ENCODE measurements at regions not wholly inside any gene's neighbourhood (a gene's known extent, or its start where the extent isn't known, plus 50 kb on each side); places are given as distances from the start of the nearest gene placed in this dataset.
A peak's percentile ranks its signal among the peaks of the same experiment; 100 is the strongest.

DNA sequence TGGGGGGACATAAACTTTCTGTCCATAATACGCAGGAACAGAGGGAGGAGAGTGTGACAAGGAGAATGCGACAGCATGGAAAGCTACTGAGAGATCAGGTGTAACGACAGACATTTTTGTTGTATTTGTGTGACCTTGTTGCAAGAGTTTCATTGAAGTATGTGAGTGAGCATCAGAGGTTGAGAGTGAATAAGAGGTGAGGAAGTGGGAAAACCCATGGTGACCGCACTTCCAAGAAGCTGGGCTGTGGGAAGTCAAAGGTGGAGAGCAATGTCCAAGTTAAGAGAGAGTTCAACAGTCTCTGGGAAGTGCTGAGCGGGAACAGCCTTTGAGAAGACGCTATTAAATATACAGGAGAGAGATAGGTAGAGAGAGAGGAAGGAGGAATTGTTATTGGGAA is 76.4 kb upstream of the PGRMC2 start:
- DNase-seq (ENCODE audit: low spot score) = no peak
- 98% methylated on average over 6 of the region's 6 CpGs for WGBS (ENCODE audit: low lambda C conversion rate, missing lambda C conversion rate)

DNA sequence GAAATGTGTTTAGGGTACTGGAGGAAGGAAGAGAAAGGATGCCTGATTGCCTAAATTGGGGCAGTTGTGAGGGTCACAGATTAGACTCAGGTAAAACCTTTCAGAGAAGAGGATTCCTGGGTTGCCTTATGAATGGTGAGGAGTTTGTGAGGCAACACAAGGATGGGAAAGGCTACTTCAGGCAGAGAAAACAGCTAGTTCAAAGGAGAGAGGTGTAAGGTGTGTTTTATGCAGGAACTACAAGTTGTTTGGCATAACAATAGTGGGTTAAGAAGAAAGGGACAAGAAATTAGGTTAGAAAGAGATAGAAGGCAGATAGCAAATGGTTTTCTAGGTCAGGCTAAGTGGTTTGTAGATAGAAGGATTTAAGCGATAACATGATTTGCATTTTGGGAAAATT is 75.1 kb upstream of the PGRMC2 start:
- Histone ChIP-seq H3K9me3 (ENCODE audit: low read depth) (no peaks in the 10 kb centered on the region), H3K9me2 (replicated peaks; ENCODE audit: insufficient read depth) (no peaks in the 10 kb centered on the region), H3K27me3 (no peaks in the 10 kb centered on the region), H3K27ac (no peak overlapping the region), H4K20me1 (ENCODE audit: insufficient read depth, poor library complexity, severe bottlenecking) (no peaks in the 10 kb centered on the region), H3K79me2 (no peaks in the 10 kb centered on the region), H2AFZ (no peak overlapping the region), H3K4me2 (no peak overlapping the region), H3K36me3 (replicated peaks; ENCODE audit: insufficient read depth, low read depth) (no peaks in the 10 kb centered on the region), H3K4me3 (no peak overlapping the region), H3K4me1 (ENCODE audit: insufficient read depth) (peaks cover 15% of the 10 kb centered on the region)
- WGBS (ENCODE audit: low lambda C conversion rate, missing lambda C conversion rate) = 81% methylated on average over 1 of the region's 1 CpG
- TF ChIP-seq EZH2phosphoT487 (IDR thresholded peaks at IDR 0.05; ENCODE audit: low read depth, severe bottlenecking, unreplicated experiment) (no peak), EZH2 (IDR thresholded peaks at IDR 0.05; ENCODE audit: borderline replicate concordance) (no peak)
- TF ChIP-seq, protein P1, sequence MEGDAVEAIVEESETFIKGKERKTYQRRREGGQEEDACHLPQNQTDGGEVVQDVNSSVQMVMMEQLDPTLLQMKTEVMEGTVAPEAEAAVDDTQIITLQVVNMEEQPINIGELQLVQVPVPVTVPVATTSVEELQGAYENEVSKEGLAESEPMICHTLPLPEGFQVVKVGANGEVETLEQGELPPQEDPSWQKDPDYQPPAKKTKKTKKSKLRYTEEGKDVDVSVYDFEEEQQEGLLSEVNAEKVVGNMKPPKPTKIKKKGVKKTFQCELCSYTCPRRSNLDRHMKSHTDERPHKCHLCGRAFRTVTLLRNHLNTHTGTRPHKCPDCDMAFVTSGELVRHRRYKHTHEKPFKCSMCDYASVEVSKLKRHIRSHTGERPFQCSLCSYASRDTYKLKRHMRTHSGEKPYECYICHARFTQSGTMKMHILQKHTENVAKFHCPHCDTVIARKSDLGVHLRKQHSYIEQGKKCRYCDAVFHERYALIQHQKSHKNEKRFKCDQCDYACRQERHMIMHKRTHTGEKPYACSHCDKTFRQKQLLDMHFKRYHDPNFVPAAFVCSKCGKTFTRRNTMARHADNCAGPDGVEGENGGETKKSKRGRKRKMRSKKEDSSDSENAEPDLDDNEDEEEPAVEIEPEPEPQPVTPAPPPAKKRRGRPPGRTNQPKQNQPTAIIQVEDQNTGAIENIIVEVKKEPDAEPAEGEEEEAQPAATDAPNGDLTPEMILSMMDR (IDR thresholded peaks at IDR 0.05; ENCODE audit: poor library complexity) = no peak
- no peak for DNase-seq (ENCODE audit: low spot score)

More for the DNA sequence above, 76.4 kb upstream of the PGRMC2 start:
- H3K4me3 ChIP-seq = no peak overlapping the region
- no peaks in the 10 kb centered on the region for H4K20me1 ChIP-seq (ENCODE audit: insufficient read depth, poor library complexity, severe bottlenecking)
- no peaks in the 10 kb centered on the region for H3K79me2 ChIP-seq
- H3K27ac ChIP-seq = no peak overlapping the region
- no peak overlapping the region for H3K4me2 ChIP-seq
- H3K27me3 ChIP-seq = no peaks in the 10 kb centered on the region
- H2AFZ ChIP-seq = no peak overlapping the region
- no peaks in the 10 kb centered on the region for H3K36me3 ChIP-seq (replicated peaks; ENCODE audit: insufficient read depth, low read depth)
- H3K9me2 ChIP-seq (replicated peaks; ENCODE audit: insufficient read depth) = no peaks in the 10 kb centered on the region
- peaks cover 6% of the 10 kb centered on the region for H3K4me1 ChIP-seq (ENCODE audit: insufficient read depth)
- no peak for TF ChIP-seq EZH2phosphoT487 (IDR thresholded peaks at IDR 0.05; ENCODE audit: low read depth, severe bottlenecking, unreplicated experiment)
- TF ChIP-seq EZH2 (IDR thresholded peaks at IDR 0.05; ENCODE audit: borderline replicate concordance) = no peak
- TF ChIP-seq, protein P1 (IDR thresholded peaks at IDR 0.05; ENCODE audit: poor library complexity) = no peak
- H3K9me3 ChIP-seq (ENCODE audit: low read depth) = no peaks in the 10 kb centered on the region

DNA sequence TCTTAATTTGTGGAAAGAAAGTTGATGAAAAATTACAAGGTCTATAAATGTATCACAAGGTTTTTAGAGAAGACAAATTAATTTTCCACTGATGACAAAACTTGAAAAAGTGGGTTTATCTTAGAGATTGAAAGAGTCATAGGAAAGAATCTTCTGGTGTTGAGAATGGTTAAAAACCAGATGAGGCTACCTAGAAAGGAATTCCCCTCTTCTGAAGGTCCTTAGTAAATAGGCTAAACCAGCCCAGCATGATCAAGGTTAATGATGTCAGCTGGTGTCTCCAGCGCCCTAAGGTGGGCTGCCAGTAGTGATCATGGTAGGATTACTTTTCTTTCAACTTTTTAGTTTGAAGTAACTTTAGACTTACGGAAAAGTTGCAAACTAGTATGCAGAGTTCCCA is 71.8 kb upstream of the PGRMC2 start:
- H3K9me2 ChIP-seq (replicated peaks; ENCODE audit: insufficient read depth) = no peaks in the 10 kb centered on the region
- no peaks in the 10 kb centered on the region for H3K27me3 ChIP-seq
- no peak overlapping the region for H3K27ac ChIP-seq
- no peak overlapping the region for H3K4me3 ChIP-seq
- 88% methylated on average over 2 of the region's 2 CpGs for WGBS (ENCODE audit: low lambda C conversion rate, missing lambda C conversion rate)
- peaks cover 28% of the 10 kb centered on the region for H3K4me1 ChIP-seq (ENCODE audit: insufficient read depth)
- no peak overlapping the region for H3K4me2 ChIP-seq
- no peaks in the 10 kb centered on the region for H3K36me3 ChIP-seq (replicated peaks; ENCODE audit: insufficient read depth, low read depth)
- H3K9me3 ChIP-seq (ENCODE audit: low read depth) = no peaks in the 10 kb centered on the region
- H4K20me1 ChIP-seq (ENCODE audit: insufficient read depth, poor library complexity, severe bottlenecking) = no peaks in the 10 kb centered on the region
- H2AFZ ChIP-seq = no peak overlapping the region
- TF ChIP-seq EZH2phosphoT487 (IDR thresholded peaks at IDR 0.05; ENCODE audit: low read depth, severe bottlenecking, unreplicated experiment) = no peak
- TF ChIP-seq, protein P1 (IDR thresholded peaks at IDR 0.05; ENCODE audit: poor library complexity) = no peak
- TF ChIP-seq EZH2 (IDR thresholded peaks at IDR 0.05; ENCODE audit: borderline replicate concordance) = no peak
- no peak for DNase-seq (ENCODE audit: low spot score)
- no peaks in the 10 kb centered on the region for H3K79me2 ChIP-seq

DNA sequence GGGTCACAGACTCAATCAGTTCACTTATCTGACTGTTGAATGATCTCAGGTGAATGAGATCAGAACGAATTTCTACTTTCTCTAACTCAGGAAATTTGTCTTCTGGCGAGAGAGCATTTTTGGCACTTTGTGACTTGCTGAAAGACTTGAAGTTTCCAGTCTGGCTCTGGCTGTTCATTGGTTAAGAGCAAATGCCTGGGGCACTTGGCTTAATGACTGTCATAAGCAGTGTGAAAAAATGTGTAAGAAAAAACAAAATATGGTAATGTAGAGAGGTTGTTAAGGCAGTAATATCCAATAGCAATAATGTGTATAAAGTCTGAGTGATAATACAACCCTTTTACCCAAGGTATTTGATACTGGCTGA is 71.3 kb upstream of the PGRMC2 start:
- no peak overlapping the region for H2AFZ ChIP-seq
- no peak overlapping the region for H3K4me3 ChIP-seq
- H3K4me1 ChIP-seq (ENCODE audit: insufficient read depth) = peaks cover 33% of the 10 kb centered on the region
- H3K4me2 ChIP-seq = no peak overlapping the region
- no peaks in the 10 kb centered on the region for H3K9me2 ChIP-seq (replicated peaks; ENCODE audit: insufficient read depth)
- no peak for DNase-seq (ENCODE audit: low spot score)
- no peaks in the 10 kb centered on the region for H4K20me1 ChIP-seq (ENCODE audit: insufficient read depth, poor library complexity, severe bottlenecking)
- H3K79me2 ChIP-seq = no peaks in the 10 kb centered on the region
- TF ChIP-seq EZH2 (IDR thresholded peaks at IDR 0.05; ENCODE audit: borderline replicate concordance) (no peak), EZH2phosphoT487 (IDR thresholded peaks at IDR 0.05; ENCODE audit: low read depth, severe bottlenecking, unreplicated experiment) (no peak)
- TF ChIP-seq, protein P1 (IDR thresholded peaks at IDR 0.05; ENCODE audit: poor library complexity) = no peak
- H3K27ac ChIP-seq = peak overlapping the region; percentile 9
- 53% methylated on average over 2 of the region's 2 CpGs for WGBS (ENCODE audit: low lambda C conversion rate, missing lambda C conversion rate)
- no peaks in the 10 kb centered on the region for H3K36me3 ChIP-seq (replicated peaks; ENCODE audit: insufficient read depth, low read depth)
- H3K27me3 ChIP-seq = no peaks in the 10 kb centered on the region
- H3K9me3 ChIP-seq (ENCODE audit: low read depth) = no peaks in the 10 kb centered on the region

Measured in hepatocyte (in vitro differentiated cells).